IPS-18c (cell line): ENCODE measurements at regions not wholly inside any gene's neighbourhood (a gene's known extent, or its start where the extent isn't known, plus 50 kb on each side); places are given as distances from the start of the nearest gene placed in this dataset.
"Not testable (repeated sequence)": the region's sequence is repeated elsewhere in the genome, so short reads cannot be mapped to it uniquely, and the experiment has no call there.

Source experiments
- H3K4me3 ChIP-seq: 2 replicates; pipeline ENCODE4 v1.7.0; 2013; ENCODE audit warnings: low read depth, mild to moderate bottlenecking, low read length, moderate library complexity; ENCODE audit not compliant: insufficient read depth
- H3K9me3 ChIP-seq: one replicate; pipeline ENCODE4 v1.6.1; 2013; ENCODE audit warnings: mild to moderate bottlenecking, low read length, moderate library complexity; ENCODE audit not compliant: control insufficient read depth, insufficient read depth

DNA sequence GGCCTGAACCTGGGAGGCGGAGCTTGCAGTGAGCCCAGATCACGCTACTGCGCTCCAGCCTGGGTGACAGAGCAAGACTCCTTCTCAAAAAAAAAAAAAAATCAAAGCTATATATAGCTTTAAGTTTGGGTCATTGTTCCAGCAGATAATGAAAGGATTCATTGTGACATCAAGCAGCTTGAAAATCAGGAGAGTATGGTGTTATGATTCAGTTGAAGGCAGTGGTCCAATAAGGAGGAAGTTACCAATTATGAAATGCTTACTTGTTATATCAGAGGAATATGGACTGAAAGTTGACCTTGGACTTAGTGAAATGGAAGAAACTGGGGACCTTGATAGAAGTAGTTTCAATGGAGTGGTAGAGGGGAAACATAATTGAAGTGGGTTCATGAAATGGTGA lies 140.4 kb upstream of the MAD2L1 start:
- Histone ChIP-seq H3K4me3 (no peak overlapping the region), H3K9me3 (no peaks in the 10 kb centered on the region)

DNA sequence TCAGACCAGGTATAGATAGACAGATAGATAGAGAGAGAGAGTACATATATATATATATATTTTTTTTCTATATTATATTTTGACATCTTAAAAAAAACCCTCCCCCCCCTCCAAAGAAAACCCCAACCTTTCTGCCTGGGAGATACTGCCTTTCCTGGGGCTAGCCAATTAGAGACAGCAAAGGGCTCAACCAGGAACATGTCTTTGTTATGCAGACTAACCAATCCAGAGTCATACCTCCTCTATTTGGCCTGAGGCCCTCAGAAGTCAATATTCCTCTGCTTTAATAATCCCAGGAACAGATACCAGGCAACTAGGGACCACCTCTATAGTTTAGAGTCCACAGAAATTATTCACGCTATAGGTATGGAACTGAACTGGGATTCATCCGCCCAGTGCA lies 135.6 kb upstream of the MAD2L1 start:
- no peak overlapping the region for H3K4me3 ChIP-seq
- H3K9me3 ChIP-seq = no peaks in the 10 kb centered on the region

DNA sequence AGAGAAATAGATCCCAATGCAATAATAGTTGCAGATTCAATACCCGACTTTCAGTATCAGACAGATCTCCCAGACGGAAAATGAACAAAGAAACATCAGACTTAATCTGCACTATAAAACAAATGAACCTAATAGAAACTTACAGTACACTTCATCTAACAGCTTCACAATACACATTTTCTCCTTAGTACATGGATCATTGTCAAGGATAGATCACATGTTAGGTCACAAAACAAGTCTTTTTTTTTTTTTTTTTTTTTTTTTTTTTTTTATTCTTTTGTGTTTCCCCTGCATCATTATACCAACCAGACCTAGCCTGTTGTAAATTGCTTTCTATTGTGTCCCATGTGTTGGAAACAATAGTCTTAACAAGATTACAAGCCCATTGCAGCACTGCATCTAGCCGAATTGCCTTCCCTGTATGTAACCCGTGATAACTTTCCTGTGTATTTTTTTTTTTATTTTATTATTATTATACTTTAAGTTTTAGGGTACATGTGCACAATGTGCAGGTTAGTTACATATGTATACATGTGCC lies 134.0 kb upstream of the MAD2L1 start:
- not testable (repeated sequence) for H3K4me3 ChIP-seq, H3K9me3 ChIP-seq

DNA sequence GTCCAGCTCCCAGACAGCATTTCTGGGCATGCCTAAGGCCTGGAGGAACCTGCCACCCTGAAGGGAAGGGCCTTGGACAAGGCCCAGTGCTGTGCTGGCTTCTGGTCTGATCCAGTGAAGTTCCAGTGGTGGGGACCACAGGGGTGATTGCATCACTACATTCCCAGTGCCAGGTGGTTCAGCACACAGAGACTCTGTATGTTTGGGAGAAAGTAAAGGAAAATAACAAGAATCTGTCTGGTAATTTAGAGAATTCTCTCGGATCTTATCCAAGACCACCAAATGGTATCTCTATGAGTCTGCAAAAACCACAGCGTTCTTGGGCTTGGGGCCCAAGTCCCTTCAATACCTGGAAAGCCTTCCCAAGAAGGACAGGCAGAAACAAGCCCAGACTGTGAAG lies 131.8 kb upstream of the MAD2L1 start:
- Histone ChIP-seq H3K4me3 (no peak overlapping the region), H3K9me3 (no peaks in the 10 kb centered on the region)

DNA sequence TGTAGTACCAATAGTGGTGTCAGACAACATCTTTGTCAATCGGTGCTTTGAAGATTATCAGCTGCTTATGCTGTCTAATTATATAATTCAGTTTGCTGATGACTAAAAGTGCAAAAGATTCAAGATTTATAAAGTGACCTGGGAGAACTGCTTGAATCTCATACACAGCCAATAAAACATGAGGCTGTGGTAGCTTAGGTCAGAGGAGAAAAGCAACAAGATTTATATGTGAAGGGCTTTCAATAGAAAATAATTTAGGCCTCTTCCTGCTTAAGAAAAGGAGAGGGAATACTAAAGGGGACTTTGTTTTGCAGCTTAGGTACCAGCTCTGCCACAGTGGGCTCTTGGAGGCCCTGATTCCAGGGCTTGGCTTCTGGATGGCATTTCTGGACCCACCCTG lies 111.0 kb upstream of the MAD2L1 start:
- H3K9me3 ChIP-seq = peaks cover 2% of the 10 kb centered on the region
- no peak overlapping the region for H3K4me3 ChIP-seq

DNA sequence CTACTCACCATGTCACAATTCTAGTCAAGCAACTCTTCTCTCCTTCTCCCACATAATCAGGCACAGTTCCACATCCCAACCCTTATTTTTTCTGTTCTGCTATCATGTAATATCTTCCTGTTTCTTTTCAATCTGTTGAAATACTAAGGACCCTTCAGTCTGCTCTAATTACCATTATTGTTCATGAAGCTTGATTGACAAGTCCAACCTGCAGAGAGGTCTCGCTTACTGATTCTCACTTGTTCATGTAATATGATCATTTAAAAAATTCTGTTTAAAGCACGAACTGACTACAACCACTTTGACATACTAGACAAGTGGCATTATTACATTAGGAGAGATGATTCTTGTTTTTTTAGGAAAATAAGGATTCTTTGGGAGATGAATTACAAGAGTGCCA lies 108.6 kb upstream of the MAD2L1 start:
- Histone ChIP-seq H3K4me3 (no peak overlapping the region), H3K9me3 (peaks cover 2% of the 10 kb centered on the region)

DNA sequence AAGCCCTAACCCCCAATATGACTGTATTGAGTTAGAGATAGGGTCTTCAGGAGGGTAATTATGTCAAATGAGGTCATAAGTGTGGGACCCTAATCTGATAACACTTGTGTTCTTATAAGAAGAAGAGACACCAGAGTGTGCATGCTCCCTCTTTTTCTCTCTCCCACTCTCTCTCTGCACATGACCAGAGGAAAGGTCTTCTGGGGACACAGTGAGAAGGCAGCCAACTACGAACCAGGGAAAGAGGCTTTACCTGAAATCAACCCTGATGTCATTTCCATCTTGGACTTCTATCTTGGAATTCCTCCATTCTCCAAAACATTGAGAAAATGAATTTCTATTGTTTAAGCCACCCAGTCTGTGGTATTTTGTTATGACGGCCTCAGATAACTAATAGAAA lies 97.2 kb upstream of the MAD2L1 start:
- H3K9me3 ChIP-seq = no peaks in the 10 kb centered on the region
- H3K4me3 ChIP-seq = no peak overlapping the region

DNA sequence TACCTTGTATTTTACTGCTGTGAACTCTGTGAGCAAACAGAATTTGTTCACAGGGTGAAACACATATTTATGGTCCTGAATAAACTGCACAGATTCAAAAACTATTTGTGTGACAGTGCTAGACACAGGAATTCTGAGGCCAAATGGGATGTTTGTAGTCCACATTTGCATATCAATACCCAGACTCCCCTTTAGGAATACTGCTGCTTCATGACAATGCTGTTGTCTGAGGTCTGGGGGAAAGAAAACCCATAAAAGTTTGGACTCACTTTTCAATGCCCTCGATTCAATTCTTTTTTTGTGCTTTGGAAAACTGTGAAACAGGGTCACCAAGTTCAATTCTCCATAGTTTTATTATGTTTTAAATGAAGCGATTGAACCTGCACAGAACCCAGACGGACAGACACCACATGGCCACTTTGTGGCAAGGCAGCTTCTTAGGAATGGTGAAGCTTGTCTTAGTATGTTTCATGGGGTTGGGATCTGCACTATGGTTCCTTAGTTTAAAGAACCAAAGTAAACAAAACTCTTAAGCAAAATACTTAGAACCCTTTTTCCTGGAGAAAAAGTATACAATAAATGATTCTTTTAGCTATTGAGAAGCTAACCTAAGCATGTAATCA lies 92.3 kb upstream of the MAD2L1 start:
- H3K9me3 ChIP-seq = no peaks in the 10 kb centered on the region
- no peak overlapping the region for H3K4me3 ChIP-seq

DNA sequence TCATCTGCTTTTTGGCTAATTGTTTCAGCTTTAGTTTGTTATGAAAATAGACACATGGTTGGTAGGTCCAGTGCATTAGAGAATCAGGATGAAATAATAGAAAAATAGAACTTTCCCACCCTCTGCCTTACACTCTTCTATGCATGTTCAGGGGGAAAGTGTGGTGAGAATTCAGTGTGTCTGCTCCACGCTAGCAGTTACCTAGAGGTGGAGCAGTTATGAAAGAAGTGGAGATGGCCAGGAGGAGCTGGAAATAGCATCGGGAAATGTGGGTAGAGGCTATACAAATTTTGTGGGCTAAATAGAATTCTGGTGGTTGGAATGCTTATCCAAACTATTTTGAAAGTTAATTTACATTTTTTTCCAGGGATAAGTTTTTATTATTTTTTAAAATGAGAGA lies 91.4 kb upstream of the MAD2L1 start:
- H3K4me3 ChIP-seq = no peak overlapping the region
- no peaks in the 10 kb centered on the region for H3K9me3 ChIP-seq

DNA sequence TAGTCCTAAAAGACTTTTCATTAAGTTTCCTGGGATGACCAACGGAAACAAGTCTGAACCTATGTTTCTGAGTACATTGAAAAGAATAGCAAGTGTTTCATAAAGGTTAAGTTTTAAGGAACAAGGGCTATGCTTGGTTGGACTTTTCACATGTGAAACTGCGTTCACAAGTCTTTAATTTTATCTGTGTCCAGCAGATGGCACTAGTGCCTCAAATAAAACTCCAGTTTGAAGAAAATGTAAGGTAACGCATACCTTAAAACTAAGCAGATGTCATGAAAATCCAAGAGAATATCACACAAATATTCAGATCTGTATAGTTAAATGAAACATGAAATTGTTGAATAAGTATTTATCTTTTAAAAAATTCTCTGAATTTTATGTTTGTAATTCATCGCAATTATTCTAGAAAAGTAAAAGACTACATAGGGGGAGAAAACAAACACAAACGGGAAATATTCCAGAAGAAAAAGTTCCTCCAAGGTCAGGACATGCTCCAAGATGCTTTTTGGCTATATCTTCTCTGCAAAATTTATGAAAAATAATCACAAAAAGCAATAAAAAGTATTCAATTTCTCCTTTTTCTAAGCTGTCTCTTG lies 89.6 kb upstream of the MAD2L1 start:
- Histone ChIP-seq H3K4me3 (no peak overlapping the region), H3K9me3 (no peaks in the 10 kb centered on the region)

DNA sequence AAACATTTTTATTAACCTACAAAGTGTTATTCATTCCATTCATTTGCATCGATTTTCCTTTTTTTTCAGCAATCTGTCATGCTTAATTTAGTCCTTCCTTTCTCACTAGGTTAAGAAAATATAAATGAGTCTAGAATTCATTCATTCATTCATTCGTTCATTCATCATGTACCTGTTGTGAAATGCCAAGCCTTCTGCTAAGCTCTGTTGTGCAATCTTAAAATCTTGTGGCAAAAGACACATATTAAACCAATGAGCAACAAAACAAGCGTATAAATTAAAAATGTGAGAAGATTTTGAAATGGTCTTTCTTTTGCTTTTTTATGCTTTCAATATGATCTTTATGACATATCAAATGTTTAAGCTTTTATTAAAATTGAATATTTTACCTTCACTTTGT lies 88.6 kb upstream of the MAD2L1 start:
- Histone ChIP-seq H3K4me3 (no peak overlapping the region), H3K9me3 (no peaks in the 10 kb centered on the region)

DNA sequence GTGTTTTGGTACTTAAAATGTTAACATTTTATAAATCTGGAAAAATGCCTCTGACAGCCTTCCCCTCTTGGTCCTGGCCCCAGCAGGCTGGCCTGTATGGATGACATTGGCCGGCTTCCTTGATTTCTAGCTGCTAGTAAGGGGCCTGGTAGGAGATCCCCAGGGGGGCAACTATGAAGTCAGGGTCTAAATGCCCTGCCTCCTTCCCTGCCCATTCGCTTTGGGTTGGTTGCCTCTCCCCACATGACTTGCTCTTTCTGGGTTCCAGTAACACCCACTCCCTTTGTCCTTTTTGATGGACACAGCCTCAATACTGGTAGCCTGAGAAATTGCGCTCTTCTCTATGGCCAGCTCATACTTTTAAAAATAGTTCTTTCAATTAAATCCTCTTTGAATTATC lies 78.0 kb upstream of the MAD2L1 start:
- H3K4me3 ChIP-seq = no peak overlapping the region
- H3K9me3 ChIP-seq = no peaks in the 10 kb centered on the region

DNA sequence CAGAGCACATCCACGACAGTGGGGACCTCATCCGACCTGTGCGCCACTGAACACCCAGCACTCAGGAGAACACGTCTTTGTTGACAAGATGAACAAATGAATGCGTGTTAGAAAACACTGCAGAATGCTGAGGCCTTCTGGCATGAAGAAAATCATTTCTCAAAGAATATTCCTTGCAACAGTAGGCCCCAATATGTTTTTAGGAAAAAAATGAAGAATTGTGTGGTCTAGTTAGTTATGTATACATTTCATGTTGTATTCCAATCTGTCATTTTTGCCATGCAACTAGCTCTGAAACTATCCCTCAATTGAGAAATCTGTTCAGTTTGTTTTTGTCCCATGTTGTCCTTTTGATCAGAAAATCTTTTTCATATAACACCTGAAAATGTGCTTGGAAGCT lies 77.4 kb upstream of the MAD2L1 start:
- Histone ChIP-seq H3K4me3 (no peak overlapping the region), H3K9me3 (no peaks in the 10 kb centered on the region)

DNA sequence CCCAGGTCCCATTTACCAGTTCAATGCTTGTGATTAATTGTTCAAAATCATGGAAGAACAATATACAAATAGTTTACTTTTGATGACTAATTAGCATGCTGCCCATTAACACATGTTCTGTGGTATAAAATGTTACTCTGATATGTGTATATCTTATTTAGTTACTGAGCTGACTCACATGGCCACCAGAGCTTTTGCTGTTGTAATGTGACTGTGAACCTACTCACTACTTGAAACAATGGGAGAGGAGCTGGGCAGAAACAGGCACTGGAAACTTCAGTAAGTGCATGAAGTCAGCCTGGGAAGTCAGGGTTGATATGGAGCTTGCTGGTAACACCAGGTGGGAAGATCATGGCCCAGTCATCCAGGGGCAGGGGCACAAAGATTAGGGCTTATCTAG lies 72.7 kb upstream of the MAD2L1 start:
- Histone ChIP-seq H3K9me3 (no peaks in the 10 kb centered on the region), H3K4me3 (no peak overlapping the region)

DNA sequence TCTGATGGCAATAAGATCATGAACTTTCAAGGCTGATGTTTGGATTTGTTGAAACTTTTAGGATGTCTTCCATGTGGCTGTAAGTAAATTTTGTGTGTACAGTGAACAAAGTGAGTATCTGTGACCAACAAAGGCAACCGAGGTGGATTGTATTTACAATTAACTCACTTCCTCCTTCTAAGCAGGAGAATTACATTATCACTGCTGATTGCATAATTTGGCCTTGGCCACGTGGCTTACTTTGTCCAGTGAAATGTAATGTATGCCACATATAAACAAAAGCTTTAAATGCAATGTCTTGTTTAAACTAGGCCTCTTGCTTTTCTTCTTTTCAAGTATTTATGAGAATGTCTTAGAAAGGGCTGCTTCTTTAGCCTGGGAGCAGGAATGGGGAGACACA lies 66.3 kb upstream of the MAD2L1 start:
- Histone ChIP-seq H3K9me3 (no peaks in the 10 kb centered on the region), H3K4me3 (no peak overlapping the region)

DNA sequence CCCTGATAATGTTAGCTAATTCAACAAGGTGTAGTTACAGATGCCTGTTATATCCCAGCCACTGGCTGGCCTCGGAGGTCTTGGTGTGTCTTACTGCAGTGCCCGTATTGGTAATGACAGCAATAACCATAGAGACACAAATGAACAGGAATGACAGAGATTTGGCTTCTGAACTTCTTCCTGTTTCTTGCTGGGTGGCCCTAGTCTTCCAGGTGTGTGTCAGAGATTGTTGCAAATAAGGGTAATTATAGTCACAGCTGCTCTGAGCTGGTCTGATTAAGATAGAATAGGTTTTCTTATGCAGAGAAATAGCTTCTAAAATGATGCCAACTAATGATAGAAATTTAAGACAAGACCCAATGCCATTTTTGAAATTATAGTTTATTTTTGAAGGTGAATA lies 64.1 kb upstream of the MAD2L1 start:
- Histone ChIP-seq H3K4me3 (no peak overlapping the region), H3K9me3 (no peaks in the 10 kb centered on the region)
